ENCODE measurements at regions not wholly inside any gene's neighbourhood (a gene's known extent, or its start where the extent isn't known, plus 50 kb on each side); places are given as distances from the start of the nearest gene placed in this dataset.
"Not testable (repeated sequence)": the region's sequence is repeated elsewhere in the genome, so short reads cannot be mapped to it uniquely, and the experiment has no call there.

DNA sequence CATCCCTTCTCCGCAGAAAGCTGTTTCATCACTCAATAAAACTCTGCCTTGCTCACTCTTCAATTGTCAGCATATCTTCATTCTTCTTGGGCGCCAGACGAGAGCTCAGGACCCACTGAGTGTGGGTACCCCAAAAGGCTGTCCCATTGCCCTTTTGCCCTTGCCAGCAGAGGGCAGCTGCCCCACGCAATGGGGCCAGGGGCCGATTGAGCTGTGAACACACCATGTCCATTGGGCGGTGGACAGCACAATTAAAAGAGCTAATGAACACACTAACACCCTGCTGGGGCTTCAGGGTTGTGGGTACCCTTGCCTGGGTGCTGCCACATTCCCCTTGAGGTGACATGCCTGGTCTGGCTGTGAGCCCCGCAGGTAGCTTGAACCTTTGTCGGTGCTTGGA is 487.2 kb upstream of the NUDT12 start:
- Mint-ChIP-seq H3K27me3 (ENCODE audit: low read depth) (no peaks in the 10 kb centered on the region), H3K4me1 (ENCODE audit: low read depth) (no peaks in the 10 kb centered on the region), H3K36me3 (ENCODE audit: low read depth) (no peaks in the 10 kb centered on the region), H3K27ac (no peak overlapping the region), H3K9me3 (peaks cover 3% of the 10 kb centered on the region), H3K4me3 (no peak overlapping the region)
- DNase-seq, result no peak
- intact Hi-C loops (cut with micrococcal nuclease), result no loop called here
- CTCF ChIA-PET, result no interaction called here

DNA sequence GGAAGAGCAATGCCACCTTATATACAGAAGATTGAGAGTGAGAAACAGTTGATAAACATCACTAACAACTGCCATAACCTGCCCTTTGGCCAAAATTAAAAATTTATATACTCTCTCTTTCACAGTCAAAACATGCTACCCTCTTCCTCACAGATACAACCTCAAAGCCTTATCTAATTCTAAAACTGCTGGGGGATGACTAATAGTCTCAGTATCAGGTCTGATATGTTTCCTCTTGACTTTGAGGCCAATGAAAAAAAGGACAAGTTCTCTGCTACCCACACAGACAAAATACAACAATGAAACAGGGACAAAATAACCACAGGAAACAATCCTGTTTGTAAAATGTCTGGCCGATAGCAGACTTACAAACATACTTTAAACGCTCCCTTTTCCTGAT is 485.6 kb upstream of the NUDT12 start:
- intact Hi-C loops (cut with micrococcal nuclease), result no loop called here
- H3K36me3 Mint-ChIP-seq (ENCODE audit: low read depth), result no peaks in the 10 kb centered on the region
- H3K4me1 Mint-ChIP-seq (ENCODE audit: low read depth), result no peaks in the 10 kb centered on the region
- H3K4me3 Mint-ChIP-seq, result no peak overlapping the region
- no peak overlapping the region for H3K27ac Mint-ChIP-seq
- CTCF ChIA-PET, result no interaction called here
- no peak for DNase-seq
- H3K9me3 Mint-ChIP-seq, result peaks cover 3% of the 10 kb centered on the region
- H3K27me3 Mint-ChIP-seq (ENCODE audit: low read depth), result no peaks in the 10 kb centered on the region

DNA sequence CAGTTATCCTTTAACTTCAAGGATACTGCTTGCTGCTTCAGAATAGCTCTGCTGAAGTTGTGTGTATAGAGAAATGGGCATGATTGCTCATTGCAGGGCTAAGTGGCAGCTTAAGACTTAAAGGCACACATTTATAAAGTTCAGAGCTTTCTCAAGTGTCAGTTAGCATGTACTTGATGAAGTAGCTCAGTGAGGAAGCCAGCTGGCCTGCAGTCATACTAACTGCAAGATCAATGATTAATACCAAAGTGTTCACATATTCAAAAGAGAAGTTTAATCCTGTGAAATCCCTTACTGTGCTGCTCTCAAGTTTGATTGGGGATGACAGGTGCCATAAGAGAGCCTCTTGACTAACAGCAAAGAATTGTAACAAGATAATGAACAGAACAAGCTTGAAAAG is 483.4 kb upstream of the NUDT12 start:
- peaks cover 3% of the 10 kb centered on the region for H3K9me3 Mint-ChIP-seq
- no peak overlapping the region for H3K27ac Mint-ChIP-seq
- intact Hi-C loops (cut with micrococcal nuclease), result no loop called here
- CTCF ChIA-PET, result no interaction called here
- H3K4me3 Mint-ChIP-seq, result no peak overlapping the region
- H3K27me3 Mint-ChIP-seq (ENCODE audit: low read depth), result no peaks in the 10 kb centered on the region
- no peaks in the 10 kb centered on the region for H3K36me3 Mint-ChIP-seq (ENCODE audit: low read depth)
- no peaks in the 10 kb centered on the region for H3K4me1 Mint-ChIP-seq (ENCODE audit: low read depth)
- DNase-seq, result no peak

DNA sequence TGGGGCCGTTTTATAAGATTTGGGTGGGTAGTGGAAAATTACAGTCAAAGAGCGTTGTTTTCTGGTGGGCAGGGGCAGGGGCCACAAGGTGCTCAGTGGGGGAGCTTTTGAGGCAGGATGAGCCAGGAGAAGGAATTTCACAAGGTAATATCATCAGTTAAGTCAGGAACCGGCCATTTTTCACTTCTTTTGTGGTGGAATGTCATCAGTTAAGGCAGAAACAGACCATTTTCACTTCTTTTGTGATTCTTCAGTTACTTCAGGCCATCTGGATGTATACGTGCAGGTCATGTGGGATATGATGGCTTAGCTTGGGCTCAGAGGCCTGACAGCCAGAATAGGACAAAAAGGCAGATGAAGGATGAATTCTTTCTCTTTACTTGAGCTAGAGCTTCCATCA is 477.3 kb upstream of the NUDT12 start:
- H3K36me3 Mint-ChIP-seq (ENCODE audit: low read depth); H3K27ac Mint-ChIP-seq; H3K9me3 Mint-ChIP-seq; CTCF ChIA-PET; H3K4me3 Mint-ChIP-seq; H3K4me1 Mint-ChIP-seq (ENCODE audit: low read depth); intact Hi-C loops (cut with micrococcal nuclease); H3K27me3 Mint-ChIP-seq (ENCODE audit: low read depth); DNase-seq: not testable (repeated sequence)

DNA sequence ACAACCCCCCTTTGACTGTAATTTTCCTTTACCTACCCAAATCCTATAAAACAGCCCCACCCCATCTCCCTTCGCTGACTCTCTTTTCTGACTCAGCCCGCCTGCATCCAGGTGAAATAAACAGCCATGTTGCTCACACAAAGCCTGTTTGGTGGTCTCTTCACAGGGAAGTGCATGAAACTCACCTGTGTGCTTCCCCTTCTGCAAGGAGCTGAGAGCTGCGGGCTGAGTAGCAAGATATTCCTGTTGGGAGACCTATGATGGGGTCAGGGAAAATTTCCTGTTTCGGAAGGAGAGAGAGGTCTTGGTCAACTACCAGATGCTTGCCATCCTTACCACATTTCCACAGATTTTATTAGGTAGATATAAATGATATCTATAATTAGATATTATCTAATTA is 474.5 kb upstream of the NUDT12 start:
- intact Hi-C loops (cut with micrococcal nuclease); DNase-seq; CTCF ChIA-PET; H3K36me3 Mint-ChIP-seq (ENCODE audit: low read depth); H3K4me3 Mint-ChIP-seq; H3K27me3 Mint-ChIP-seq (ENCODE audit: low read depth); H3K4me1 Mint-ChIP-seq (ENCODE audit: low read depth); H3K27ac Mint-ChIP-seq; H3K9me3 Mint-ChIP-seq: not testable (repeated sequence)

DNA sequence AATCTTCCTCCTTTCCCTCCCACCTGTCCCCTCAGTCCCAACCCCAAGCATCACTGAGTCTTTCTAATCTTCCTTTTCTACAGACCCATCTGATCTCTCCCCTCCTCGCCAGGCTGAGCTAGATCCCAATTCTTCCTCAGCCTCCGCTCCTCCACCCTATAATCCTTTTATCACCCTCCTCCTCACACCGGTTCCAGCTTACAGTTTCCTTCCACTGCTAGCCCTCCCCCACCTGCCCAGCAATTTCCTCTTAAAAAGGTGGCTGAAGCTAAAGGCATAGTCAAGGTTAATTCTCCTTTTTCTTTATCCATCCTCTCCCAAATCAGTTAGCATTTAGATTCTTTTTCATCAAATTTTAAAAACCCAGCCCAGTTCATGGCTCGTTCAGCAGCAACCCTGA is 470.6 kb upstream of the NUDT12 start:
- H3K9me3 Mint-ChIP-seq; H3K4me3 Mint-ChIP-seq; H3K36me3 Mint-ChIP-seq (ENCODE audit: low read depth); intact Hi-C loops (cut with micrococcal nuclease); DNase-seq; CTCF ChIA-PET; H3K27me3 Mint-ChIP-seq (ENCODE audit: low read depth); H3K4me1 Mint-ChIP-seq (ENCODE audit: low read depth); H3K27ac Mint-ChIP-seq: not testable (repeated sequence)

DNA sequence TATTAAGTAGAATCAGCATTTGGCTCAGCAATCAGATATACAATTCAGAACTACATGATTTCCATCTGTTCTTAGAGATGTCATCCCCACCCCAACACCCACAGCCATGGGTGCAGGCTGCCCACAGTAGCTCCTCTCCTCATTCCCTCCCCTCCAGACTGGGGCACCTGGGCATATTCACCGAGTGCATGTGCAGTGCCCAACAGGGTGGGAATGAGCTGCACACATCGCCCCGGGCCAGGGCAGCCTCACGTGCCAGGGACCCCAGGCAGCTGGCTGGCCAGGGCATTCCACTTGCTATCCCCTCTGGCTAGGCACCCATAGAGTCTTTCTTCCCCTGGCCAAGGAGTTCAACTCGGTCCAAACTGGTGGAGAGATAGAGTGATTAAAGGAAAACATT is 461.9 kb upstream of the NUDT12 start:
- Mint-ChIP-seq H3K4me3 (no peak overlapping the region), H3K27ac (no peak overlapping the region), H3K27me3 (ENCODE audit: low read depth) (no peaks in the 10 kb centered on the region), H3K4me1 (ENCODE audit: low read depth) (no peaks in the 10 kb centered on the region), H3K36me3 (ENCODE audit: low read depth) (no peaks in the 10 kb centered on the region), H3K9me3 (no peaks in the 10 kb centered on the region)
- intact Hi-C loops (cut with micrococcal nuclease), result no loop called here
- DNase-seq, result no peak
- CTCF ChIA-PET, result no interaction called here

DNA sequence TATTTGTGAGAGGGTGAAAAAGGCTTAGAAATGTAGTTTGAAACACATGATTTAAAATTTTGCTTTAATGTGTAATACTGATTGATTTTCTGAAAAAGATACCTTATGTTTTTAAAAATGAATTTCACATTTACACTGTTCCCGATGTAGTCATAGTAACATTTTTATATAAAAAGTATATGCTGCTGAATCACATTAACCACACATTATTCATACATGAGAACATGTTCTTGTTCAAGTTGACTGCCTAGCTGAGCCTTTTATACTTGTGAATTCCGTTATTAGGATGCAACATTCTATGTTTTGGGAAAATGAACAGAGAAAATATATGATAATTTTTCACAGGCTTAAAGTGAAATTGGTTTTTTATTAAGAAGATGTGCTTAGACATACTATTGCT is 461.1 kb upstream of the NUDT12 start:
- Mint-ChIP-seq H3K27me3 (ENCODE audit: low read depth) (no peaks in the 10 kb centered on the region), H3K4me1 (ENCODE audit: low read depth) (no peaks in the 10 kb centered on the region), H3K9me3 (peaks cover 2% of the 10 kb centered on the region), H3K4me3 (no peak overlapping the region), H3K36me3 (ENCODE audit: low read depth) (no peaks in the 10 kb centered on the region), H3K27ac (no peak overlapping the region)
- intact Hi-C loops (cut with micrococcal nuclease), result no loop called here
- CTCF ChIA-PET, result no interaction called here
- no peak for DNase-seq

DNA sequence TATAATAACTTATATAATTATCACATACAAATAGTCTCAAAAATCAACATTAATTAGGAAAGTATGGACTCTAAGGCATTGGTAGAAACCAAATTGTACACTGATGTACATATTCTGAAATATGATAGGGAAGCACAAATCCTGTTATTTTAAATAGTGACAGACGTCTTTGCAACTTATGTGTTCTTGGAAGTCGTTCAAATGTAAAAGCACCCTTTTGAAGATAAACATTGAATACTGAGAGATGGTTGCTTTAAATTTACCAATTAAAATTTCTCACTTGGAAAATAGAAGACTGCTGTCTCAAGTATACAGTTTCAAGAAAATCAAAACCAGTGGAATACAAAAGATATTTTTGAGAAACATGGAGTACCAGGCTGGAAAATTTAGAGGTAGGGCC is 457.4 kb upstream of the NUDT12 start:
- H3K36me3 Mint-ChIP-seq (ENCODE audit: low read depth), result no peaks in the 10 kb centered on the region
- no peak overlapping the region for H3K27ac Mint-ChIP-seq
- H3K9me3 Mint-ChIP-seq, result peaks cover 8% of the 10 kb centered on the region
- H3K27me3 Mint-ChIP-seq (ENCODE audit: low read depth), result no peaks in the 10 kb centered on the region
- CTCF ChIA-PET, result no interaction called here
- DNase-seq, result no peak
- intact Hi-C loops (cut with micrococcal nuclease), result no loop called here
- no peaks in the 10 kb centered on the region for H3K4me1 Mint-ChIP-seq (ENCODE audit: low read depth)
- H3K4me3 Mint-ChIP-seq, result no peak overlapping the region

DNA sequence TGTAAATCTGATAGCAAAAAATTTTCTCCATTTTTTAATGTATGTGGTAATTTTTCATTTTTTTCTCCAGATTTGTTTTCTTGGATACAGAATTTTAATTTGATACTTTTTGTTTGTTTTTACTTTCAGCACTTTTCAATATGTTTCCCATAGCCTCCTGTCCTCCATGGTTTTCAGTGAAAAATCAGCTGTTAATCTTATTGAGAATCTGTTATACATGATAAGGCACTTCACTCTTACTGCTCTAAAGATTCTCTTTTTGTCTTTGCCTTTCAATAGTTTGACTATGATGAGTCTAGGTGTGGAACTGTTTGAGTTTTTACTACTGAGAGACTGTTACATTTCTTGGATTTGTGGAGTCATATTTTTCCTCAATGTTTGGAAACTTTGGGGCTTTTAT is 455.7 kb upstream of the NUDT12 start:
- Mint-ChIP-seq H3K27ac (no peak overlapping the region), H3K4me3 (no peak overlapping the region), H3K36me3 (ENCODE audit: low read depth) (no peaks in the 10 kb centered on the region), H3K9me3 (peaks cover 8% of the 10 kb centered on the region), H3K27me3 (ENCODE audit: low read depth) (no peaks in the 10 kb centered on the region), H3K4me1 (ENCODE audit: low read depth) (no peaks in the 10 kb centered on the region)
- CTCF ChIA-PET, result interaction anchor here (0.6 kb wide), 1 partner anchor 1494 kb away, joined by 8 read pairs; no protein-coding TSS in a partner anchor
- intact Hi-C loops (cut with micrococcal nuclease), result no loop called here
- DNase-seq, result no peak

DNA sequence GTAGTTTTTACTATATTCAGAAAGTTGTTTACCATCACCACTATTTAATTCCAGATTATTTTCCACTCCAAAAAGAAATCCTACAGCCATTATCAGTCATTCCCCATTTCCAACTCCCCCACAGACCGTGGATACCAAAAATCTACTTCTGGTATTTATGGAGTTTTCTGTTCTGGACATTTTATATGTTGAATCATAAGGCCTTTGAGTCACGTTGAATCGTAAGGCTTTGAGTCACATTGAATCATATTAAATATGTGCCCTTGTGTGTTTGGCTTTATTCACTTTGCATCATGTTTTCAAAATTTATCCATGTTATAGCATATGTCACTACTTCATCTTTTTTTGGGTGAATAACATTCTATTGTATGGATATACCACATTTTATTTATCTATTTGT is 454.1 kb upstream of the NUDT12 start:
- no peaks in the 10 kb centered on the region for H3K36me3 Mint-ChIP-seq (ENCODE audit: low read depth)
- intact Hi-C loops (cut with micrococcal nuclease), result no loop called here
- peaks cover 8% of the 10 kb centered on the region for H3K9me3 Mint-ChIP-seq
- CTCF ChIA-PET, result no interaction called here
- no peak overlapping the region for H3K27ac Mint-ChIP-seq
- no peaks in the 10 kb centered on the region for H3K4me1 Mint-ChIP-seq (ENCODE audit: low read depth)
- DNase-seq, result no peak
- H3K27me3 Mint-ChIP-seq (ENCODE audit: low read depth), result no peaks in the 10 kb centered on the region
- H3K4me3 Mint-ChIP-seq, result no peak overlapping the region

DNA sequence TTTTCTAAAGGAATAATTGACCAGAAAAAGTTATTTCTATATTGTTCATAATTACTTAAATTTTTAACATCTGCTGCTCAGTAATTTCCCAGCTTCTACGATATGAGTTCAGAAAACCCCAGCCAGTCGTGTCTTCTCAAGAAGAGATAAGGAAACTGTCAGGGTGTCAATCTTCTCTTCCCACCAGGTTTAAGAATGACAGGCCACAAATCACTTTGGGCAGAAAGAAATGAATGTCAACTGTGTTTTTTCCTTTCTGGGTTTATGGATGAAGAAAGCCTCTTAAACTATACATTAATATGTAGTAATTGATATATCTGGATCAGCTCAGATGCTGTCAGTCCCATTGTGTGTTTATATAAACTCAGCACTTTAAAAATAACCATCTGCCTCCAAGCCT is 453.2 kb upstream of the NUDT12 start:
- Mint-ChIP-seq H3K27ac (no peak overlapping the region), H3K4me3 (no peak overlapping the region), H3K9me3 (peaks cover 8% of the 10 kb centered on the region), H3K27me3 (ENCODE audit: low read depth) (no peaks in the 10 kb centered on the region), H3K4me1 (ENCODE audit: low read depth) (no peaks in the 10 kb centered on the region), H3K36me3 (ENCODE audit: low read depth) (no peaks in the 10 kb centered on the region)
- intact Hi-C loops (cut with micrococcal nuclease), result no loop called here
- CTCF ChIA-PET, result no interaction called here
- DNase-seq, result no peak

DNA sequence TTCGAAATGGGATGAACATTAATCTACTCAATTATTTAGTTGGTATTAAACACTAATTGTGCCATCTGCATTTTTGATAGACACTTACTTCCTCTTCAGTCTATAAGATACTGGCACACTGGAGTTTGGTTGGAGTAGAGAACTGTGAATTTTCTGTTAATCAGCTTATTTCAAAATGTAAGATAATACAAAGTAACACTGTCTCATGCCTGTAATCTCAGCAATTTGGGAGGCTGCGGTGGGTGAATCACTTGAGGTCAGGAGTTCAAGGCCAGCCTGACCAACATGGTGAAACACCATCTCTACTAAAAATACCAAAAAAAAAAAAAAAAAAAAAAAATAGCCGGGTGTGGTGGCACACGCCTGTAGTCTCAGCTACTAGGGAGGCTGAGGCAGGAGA is 440.2 kb upstream of the NUDT12 start:
- H3K9me3 Mint-ChIP-seq; CTCF ChIA-PET; H3K27me3 Mint-ChIP-seq (ENCODE audit: low read depth); H3K27ac Mint-ChIP-seq; H3K4me1 Mint-ChIP-seq (ENCODE audit: low read depth); H3K4me3 Mint-ChIP-seq; intact Hi-C loops (cut with micrococcal nuclease); H3K36me3 Mint-ChIP-seq (ENCODE audit: low read depth); DNase-seq: not testable (repeated sequence)

DNA sequence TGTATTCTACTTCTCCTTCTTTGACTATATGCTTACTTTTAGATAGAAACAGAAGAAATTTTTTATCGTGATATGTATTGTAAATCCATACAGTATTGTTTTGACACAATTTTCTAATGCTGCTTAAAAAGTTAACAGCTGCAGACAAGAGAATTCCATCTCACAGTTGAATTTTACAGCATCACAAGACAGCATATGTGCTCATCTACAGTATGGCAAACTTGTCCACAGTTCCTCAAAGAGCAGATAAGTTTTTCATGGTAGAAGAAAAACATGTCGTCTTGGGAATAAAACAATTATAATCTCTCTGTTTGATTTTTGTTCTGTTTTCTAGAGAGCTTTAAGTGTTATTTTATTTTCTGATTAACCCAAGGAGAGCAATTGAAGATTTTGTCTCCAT is 438.5 kb upstream of the NUDT12 start:
- no peak overlapping the region for H3K4me3 Mint-ChIP-seq
- no peak for DNase-seq
- H3K27ac Mint-ChIP-seq, result no peak overlapping the region
- intact Hi-C loops (cut with micrococcal nuclease), result no loop called here
- peaks cover 2% of the 10 kb centered on the region for H3K9me3 Mint-ChIP-seq
- H3K27me3 Mint-ChIP-seq (ENCODE audit: low read depth), result no peaks in the 10 kb centered on the region
- CTCF ChIA-PET, result no interaction called here
- H3K36me3 Mint-ChIP-seq (ENCODE audit: low read depth), result no peaks in the 10 kb centered on the region
- no peaks in the 10 kb centered on the region for H3K4me1 Mint-ChIP-seq (ENCODE audit: low read depth)

Measured in activated naive CD4-positive, alpha-beta T cell treated with anti-CD3 and anti-CD28 coated beads for 36 hours (primary cell).